LNCaP clone FGC (cell line): ENCODE measurements at regions not wholly inside any gene's neighbourhood (a gene's known extent, or its start where the extent isn't known, plus 50 kb on each side); places are given as distances from the start of the nearest gene placed in this dataset.

ENCODE experiments used
- DNase-seq: peaks from one replicate; pipeline ENCODE4 v3.0.0-alpha.2; 2011; ENCODE audit warnings: low read depth
- H3K4me3 ChIP-seq: 2 replicates; pipeline ENCODE4 v1.5.1; 2011; ENCODE audit warnings: mild to moderate bottlenecking, low read depth, low read length, control low read depth
- TF ChIP-seq, protein P1 (sequence below): IDR thresholded peaks from 2 replicates; pipeline ENCODE4 v1.5.1; 2012; ENCODE audit warnings: mild to moderate bottlenecking; ENCODE audit not compliant: control insufficient read depth, insufficient read depth; ENCODE audit errors: extremely low read depth

DNA sequence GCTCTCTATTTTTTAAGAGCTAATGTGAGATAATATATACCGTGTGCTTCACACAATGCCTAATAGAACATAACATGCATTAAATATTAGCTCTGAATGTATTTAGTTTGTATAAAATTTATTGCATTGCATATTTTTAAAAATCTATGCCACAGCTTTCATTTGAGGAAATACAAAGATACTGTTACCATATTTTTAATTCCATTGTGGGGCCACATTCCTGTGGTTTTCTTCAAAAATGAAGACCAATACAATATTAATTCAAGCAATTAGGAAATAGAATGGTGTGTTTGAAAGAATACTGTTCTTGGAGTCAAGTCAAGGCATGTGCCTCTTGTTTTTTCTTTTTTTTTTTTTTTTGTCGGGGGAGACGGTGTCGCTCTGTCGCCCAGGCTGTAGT is 95.4 kb upstream of the CADPS start:
- DNase-seq: no peak
- TF ChIP-seq, protein P1, sequence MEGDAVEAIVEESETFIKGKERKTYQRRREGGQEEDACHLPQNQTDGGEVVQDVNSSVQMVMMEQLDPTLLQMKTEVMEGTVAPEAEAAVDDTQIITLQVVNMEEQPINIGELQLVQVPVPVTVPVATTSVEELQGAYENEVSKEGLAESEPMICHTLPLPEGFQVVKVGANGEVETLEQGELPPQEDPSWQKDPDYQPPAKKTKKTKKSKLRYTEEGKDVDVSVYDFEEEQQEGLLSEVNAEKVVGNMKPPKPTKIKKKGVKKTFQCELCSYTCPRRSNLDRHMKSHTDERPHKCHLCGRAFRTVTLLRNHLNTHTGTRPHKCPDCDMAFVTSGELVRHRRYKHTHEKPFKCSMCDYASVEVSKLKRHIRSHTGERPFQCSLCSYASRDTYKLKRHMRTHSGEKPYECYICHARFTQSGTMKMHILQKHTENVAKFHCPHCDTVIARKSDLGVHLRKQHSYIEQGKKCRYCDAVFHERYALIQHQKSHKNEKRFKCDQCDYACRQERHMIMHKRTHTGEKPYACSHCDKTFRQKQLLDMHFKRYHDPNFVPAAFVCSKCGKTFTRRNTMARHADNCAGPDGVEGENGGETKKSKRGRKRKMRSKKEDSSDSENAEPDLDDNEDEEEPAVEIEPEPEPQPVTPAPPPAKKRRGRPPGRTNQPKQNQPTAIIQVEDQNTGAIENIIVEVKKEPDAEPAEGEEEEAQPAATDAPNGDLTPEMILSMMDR: no peak

GRCh38 chr3:62975566-62975965 is 100.3 kb upstream of the CADPS start:
- TF ChIP-seq, protein P1: no peak
- DNase-seq: no peak
- H3K4me3 ChIP-seq: no peak overlapping the region

More for the DNA sequence above, 95.4 kb upstream of the CADPS start:
- H3K4me3 ChIP-seq: no peak overlapping the region

GRCh38 chr3:62981962-62982361 is 106.7 kb upstream of the CADPS start:
- no peak overlapping the region for H3K4me3 ChIP-seq
- DNase-seq: no peak
- TF ChIP-seq, protein P1: no peak

DNA sequence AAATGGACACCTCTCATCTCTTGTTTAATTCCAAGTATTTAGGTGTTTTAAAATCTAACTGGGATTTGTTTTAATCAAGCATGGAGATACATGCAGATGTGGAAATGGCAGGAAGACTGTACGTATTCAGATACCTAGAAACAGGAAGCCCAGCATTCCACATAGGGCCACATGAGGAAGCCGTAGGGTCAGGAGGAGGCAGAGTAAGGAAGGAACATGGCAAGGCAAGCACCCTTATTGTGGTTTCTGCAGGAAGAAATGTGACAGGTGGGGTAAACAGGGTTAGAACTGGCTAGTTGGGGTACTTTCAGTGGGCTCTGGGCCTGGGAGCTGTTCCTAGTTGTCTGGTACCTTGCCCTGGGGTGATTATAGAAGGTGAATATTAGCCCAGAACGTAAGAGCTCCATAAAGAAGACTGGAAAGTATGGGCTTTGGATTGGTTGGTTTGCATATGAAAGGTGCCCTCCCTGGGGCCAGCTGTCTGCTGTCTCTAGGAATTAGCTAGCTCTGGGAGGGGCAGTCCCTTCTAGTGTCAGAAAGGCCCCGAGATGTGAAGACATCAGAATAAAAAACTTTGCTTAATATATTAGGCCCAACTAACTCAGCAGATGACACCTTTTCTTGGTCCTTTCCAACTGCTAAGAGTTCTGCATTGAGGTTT is 107.7 kb upstream of the CADPS start:
- no peak overlapping the region for H3K4me3 ChIP-seq
- TF ChIP-seq, protein P1: no peak
- no peak for DNase-seq

- DNase-seq: no peak
- no peak overlapping the region for H3K4me3 ChIP-seq
- TF ChIP-seq, protein P1: no peak
Observed at GRCh38 chr3:62986061-62986460, 110.8 kb upstream of the CADPS start.

- H3K4me3 ChIP-seq: no peak overlapping the region
- TF ChIP-seq, protein P1: no peak
Observed at GRCh38 chr3:62987721-62988120, 112.5 kb upstream of the CADPS start.

More at GRCh38 chr3:62987721-62988120, 112.5 kb upstream of the CADPS start:
- no peak for DNase-seq
